ENCODE measurements at regions not wholly inside any gene's neighbourhood (a gene's known extent, or its start where the extent isn't known, plus 50 kb on each side); places are given as distances from the start of the nearest gene placed in this dataset.
"Not testable (repeated sequence)": the region's sequence is repeated elsewhere in the genome, so short reads cannot be mapped to it uniquely, and the experiment has no call there.

DNA sequence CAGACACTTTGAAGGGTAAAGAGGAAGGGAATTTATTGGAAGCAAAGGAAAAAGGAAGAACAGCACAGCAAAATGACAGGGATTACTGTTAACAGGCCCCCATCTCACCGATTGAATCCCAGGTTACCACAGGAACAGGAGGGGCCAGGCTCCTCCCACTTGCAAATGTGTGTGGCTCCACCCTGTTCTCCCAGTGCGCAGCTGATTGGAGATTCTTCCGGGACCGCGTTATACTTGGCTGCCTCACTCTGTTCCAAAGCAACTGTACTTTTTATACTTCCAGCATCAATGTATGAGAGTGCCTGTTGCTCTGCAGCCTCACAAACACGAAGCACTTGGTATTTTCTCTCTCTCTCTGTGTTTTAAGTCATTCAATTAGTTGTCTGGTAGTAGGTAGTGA, 273.6 kb upstream of the MDGA2 start:
- Mint-ChIP-seq H3K27ac (no peak overlapping the region), H3K9me3 (peaks cover 0 to 4% of the 10 kb centered on the region in 2 donors), H3K36me3 (no peaks in the 10 kb centered on the region)
- no peak for DNase-seq (ENCODE audit: low spot score in 2 of 2)
- no peak for ATAC-seq

DNA sequence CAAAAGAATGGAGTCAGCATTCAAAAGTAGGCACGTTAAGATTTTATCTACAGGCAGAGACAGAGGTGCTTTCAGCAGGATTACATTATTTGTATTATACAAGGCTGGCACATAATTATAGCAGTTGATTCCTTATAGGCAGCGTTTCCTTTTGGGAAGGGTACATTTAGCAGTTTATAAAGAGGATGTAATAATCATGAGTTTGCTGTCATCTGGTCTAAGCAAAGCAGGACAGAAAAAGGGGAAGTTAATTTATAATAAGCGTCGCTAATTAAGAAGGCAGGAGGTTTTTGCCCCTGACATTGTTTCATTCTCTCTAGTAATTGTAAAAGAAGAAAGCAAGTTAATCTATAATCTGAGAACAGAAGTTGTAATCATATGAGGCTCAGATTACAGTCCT, 259.9 kb upstream of the MDGA2 start:
- DNase-seq (ENCODE audit: low spot score in 2 of 2): no peak
- H3K9me3 Mint-ChIP-seq: peaks cover 8 to 22% of the 10 kb centered on the region in 2 donors
- no peak for ATAC-seq
- no peak overlapping the region for H3K27ac Mint-ChIP-seq
- no peaks in the 10 kb centered on the region for H3K36me3 Mint-ChIP-seq

DNA sequence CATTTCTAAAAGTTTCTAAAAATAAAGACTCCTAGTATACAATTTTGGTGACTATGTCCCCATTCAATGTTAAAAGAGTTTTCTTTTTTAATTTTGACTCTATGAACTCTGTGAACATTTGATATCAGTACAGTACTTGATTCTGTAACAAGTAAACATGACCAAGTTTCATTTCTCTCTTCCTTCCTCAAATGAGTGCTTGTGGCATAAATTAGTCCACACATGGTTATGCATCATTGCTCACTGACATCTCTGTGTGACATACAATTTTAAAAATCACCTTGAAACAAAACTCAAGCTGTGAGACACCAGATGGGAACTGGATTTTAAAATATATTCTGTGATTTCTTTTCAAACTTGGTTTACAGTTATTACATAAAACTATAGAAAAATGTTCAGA, 253.9 kb upstream of the MDGA2 start:
- H3K36me3 Mint-ChIP-seq: peaks cover 0 to 5% of the 10 kb centered on the region in 2 donors
- no peak for ATAC-seq
- H3K9me3 Mint-ChIP-seq: peaks cover 10 to 23% of the 10 kb centered on the region in 2 donors

DNA sequence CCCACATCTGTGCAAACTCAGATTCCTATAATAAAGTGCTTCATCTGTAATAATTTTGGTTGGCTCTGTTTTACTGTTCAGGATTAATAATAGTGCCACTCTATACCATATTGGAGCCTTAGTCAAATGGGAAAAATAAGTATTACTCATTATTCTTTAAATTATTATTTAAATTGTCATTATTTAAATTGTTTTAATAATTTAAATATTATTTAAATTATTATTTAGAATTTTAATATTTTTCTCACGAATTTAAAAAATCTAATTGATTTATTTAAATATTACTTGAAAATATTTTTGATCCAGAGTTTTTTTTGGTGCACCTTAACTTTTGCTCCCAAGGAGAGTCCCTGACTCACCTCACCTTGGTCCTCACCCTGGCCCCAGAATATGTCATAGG, 245.7 kb upstream of the MDGA2 start:
- no peak overlapping the region for H3K27ac Mint-ChIP-seq
- ATAC-seq: no peak
- no peak for DNase-seq (ENCODE audit: low spot score in 2 of 2)
- peaks cover 3 to 4% of the 10 kb centered on the region in 2 donors for H3K9me3 Mint-ChIP-seq
- H3K36me3 Mint-ChIP-seq: no peaks in the 10 kb centered on the region

More for the DNA sequence above, 253.9 kb upstream of the MDGA2 start:
- H3K27ac Mint-ChIP-seq: no peak overlapping the region
- no peak for DNase-seq (ENCODE audit: low spot score in 2 of 2)

DNA sequence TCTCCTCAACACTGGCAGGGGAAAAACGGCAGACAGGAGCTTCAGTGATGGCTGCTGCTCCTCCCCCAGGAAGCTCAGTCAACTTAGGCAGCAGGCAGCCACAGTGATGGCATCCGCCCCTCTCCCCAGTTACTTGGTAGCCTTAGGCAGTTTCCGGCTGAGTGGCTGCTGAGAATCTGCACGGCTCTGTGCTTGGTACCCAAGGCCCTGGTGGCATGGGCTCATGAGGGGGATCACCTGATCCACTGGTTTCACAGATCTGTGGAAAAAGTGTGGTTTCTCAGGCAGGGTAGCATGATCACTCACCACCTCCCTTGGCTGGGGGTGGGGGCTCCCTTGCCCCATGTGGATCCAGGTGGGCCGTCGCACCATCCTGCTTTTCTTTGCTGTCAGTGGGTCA, 244.6 kb upstream of the MDGA2 start:
- Mint-ChIP-seq H3K27ac (no peak overlapping the region), H3K36me3 (no peaks in the 10 kb centered on the region), H3K9me3 (peaks cover 3 to 8% of the 10 kb centered on the region in 2 donors)
- DNase-seq (ENCODE audit: low spot score in 2 of 2) (no peak), ATAC-seq (no peak)

DNA sequence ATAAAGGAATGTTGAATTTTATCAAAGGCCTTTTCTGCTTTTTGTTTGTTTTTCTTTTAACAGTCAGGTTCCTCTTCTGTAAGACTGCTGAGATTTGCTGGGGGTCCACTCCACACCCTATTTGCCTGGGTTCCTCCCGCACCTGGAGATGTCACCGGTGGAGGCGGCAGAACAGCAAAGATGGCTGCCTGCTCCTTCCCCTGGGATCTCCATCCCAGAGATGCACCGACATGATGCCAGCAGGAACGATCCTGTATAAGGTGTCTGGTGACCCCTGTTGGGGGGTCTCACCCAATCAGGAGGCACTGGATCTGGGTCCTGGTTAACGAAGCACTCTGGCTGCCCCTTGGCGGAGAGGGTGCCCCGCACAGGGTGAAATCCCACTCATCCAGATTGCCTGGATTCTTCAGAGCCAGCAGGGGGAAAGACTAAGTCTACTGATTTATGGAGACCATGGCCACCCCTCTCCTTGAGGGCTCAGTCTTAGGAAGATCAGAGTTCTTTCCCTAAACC, 244.0 kb upstream of the MDGA2 start:
- H3K9me3 Mint-ChIP-seq: peaks cover 3 to 9% of the 10 kb centered on the region in 2 donors
- no peaks in the 10 kb centered on the region for H3K36me3 Mint-ChIP-seq
- no peak overlapping the region for H3K27ac Mint-ChIP-seq
- ATAC-seq (no peak), DNase-seq (ENCODE audit: low spot score in 2 of 2) (no peak)

DNA sequence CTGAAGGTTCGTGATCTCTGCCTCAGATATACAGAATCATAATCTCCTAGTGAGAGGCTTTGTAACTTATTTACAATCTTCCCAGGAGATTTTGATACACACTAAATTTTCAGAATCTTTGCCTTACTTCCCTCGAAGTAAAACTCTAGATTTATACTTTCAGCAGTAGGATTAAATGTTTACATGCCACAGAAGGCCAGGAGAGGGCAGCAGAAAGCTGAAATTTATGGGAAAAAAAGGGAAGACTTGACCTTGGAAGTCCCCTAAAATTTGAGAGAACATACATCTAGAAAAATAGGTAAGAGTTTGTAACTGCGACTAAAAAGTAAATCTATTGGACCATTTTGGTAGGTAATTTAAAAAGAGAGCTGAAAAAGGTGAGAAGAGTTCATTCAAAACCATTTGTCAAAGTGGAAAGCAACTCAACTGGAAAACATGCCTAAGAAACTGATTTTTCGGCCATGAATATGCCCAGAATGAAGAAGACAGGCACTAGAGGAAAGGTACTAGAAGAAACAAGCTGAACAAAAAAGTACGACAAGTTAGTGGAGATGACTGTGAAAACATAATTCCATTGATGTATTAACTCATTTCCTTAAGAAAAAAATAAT, 242.0 kb upstream of the MDGA2 start:
- no peak for DNase-seq (ENCODE audit: low spot score in 2 of 2)

DNA sequence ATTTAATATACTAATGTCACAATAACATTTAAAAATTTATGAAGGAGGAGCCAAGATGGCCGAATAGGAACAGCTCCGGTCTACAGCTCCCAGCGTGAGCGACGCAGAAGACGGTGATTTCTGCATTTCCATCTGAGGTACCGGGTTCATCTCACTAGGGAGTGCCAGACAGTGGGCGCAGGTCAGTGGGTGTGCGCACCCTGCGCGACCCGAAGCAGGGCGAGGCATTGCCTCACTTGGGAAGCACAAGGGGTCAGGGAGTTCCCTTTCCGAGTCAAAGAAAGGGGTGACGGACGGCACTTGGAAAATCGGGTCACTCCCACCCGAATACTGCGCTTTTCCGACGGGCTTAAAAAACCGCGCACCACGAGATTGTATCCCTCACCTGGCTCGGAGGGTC, 225.7 kb upstream of the MDGA2 start:
- H3K36me3 Mint-ChIP-seq; DNase-seq (ENCODE audit: low spot score in 2 of 2); ATAC-seq; H3K27ac Mint-ChIP-seq; H3K9me3 Mint-ChIP-seq: not testable (repeated sequence)

More for the DNA sequence above, 242.0 kb upstream of the MDGA2 start:
- no peak overlapping the region for H3K27ac Mint-ChIP-seq
- peaks cover 3 to 9% of the 10 kb centered on the region in 2 donors for H3K9me3 Mint-ChIP-seq
- H3K36me3 Mint-ChIP-seq: no peaks in the 10 kb centered on the region
- no peak for ATAC-seq

DNA sequence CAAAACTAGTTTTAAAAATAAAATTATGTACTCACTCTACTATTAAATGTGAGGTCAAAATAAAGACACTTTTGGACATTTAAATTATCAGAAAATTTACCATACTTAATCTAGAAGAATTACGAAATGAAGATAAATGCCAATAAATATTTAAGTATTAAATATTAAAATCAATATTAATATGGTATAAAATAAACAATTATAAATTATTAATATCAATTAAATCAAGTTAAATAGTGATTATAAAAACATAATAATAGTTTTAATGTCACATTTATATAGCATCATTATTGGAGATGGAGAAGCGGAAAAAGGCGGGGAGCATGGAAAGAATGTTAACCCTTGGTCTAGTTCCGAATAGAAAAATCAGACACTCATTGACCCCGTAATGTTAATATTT, 224.3 kb upstream of the MDGA2 start:
- Mint-ChIP-seq H3K9me3 (peaks cover 3 to 5% of the 10 kb centered on the region in 2 donors), H3K36me3 (no peaks in the 10 kb centered on the region), H3K27ac (no peak overlapping the region)
- ATAC-seq (no peak), DNase-seq (ENCODE audit: low spot score in 2 of 2) (no peak)

DNA sequence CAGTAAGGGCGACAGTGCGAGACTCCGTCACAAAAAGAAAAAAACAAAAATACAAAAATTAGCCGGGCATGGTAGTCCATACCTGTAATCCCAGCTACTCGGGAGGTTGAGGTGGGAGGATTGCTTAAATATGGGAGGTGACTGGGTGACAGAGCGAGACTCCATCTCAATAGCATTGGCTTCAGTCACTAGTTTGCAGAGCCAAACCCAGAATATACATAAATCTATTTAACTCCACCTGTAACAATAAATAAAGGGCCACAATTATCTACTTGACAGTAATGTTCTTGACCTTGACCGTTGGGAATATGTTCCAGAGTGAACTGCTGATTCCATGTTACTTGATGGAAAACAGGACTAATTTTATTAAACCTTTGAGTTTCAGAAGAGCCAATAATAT, 198.9 kb upstream of the MDGA2 start:
- H3K9me3 Mint-ChIP-seq: peaks cover 9 to 11% of the 10 kb centered on the region in 2 donors
- no peak overlapping the region for H3K27ac Mint-ChIP-seq
- H3K36me3 Mint-ChIP-seq: no peaks in the 10 kb centered on the region
- ATAC-seq (no peak), DNase-seq (ENCODE audit: low spot score in 2 of 2) (no peak)

DNA sequence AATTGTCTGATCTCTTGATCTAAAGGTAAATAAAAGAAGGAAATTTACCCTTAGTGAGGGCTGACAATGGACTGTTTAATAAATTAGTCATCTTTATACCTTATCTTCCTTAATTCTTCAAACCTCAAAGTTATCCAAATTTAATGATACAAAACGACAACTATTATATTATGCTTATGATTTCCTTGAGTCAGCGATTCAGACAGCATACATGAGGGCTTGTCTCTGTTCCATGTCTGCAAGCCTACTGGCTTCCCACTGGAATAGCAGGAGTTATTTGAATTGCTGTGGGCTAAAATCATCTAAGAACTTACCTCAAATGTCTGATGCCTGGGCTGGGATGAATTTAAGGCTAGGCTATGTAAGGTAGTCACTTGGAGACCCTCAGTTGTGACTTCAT, 197.2 kb upstream of the MDGA2 start:
- ATAC-seq: no peak

DNA sequence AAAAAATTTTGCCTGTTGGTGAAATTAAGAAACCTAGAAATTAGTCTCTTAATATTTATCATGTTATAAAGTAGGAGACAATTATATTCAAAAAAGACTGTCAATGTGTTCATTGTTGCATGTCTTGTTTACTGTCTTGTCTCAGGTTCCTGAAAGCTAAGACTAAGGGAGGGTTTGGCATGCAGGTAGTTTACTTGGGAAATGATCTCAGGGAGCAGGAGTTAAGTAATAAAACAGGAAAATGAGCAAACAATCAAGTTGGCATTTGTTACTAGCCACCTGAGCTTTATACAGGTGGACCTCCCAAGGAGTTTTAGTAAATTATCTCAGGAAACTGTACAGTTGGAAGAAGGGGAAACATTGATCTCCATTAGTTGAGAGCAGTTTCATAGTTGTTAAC, 188.0 kb upstream of the MDGA2 start:
- ATAC-seq (no peak), DNase-seq (ENCODE audit: low spot score in 2 of 2) (no peak)
- Mint-ChIP-seq H3K9me3 (peaks cover 7 to 14% of the 10 kb centered on the region in 2 donors), H3K36me3 (no peaks in the 10 kb centered on the region), H3K27ac (no peak overlapping the region)

More for the DNA sequence above, 197.2 kb upstream of the MDGA2 start:
- no peak overlapping the region for H3K27ac Mint-ChIP-seq
- peaks cover 4% of the 10 kb centered on the region in 2 donors for H3K9me3 Mint-ChIP-seq
- H3K36me3 Mint-ChIP-seq: no peaks in the 10 kb centered on the region
- no peak for DNase-seq (ENCODE audit: low spot score in 2 of 2)

DNA sequence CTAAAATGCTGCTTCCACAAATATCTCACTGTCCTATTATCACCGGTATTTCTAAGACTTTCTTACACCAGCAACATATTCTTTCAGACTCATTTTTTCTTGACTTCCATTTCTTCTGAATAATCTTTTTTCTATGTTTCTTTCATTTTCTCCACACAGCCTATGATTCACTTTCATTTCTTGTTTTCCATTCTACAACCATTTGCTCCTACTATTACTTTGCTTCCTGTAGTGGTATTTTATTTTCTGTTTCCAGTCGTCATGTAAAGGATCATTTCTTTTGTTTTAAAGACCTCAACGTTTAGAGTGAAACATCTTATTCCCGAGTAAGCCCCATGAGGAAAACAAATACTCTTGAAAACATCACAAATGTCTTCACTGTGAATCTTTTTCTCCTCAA, 182.2 kb upstream of the MDGA2 start:
- Mint-ChIP-seq H3K9me3 (peaks cover 8 to 17% of the 10 kb centered on the region in 2 donors), H3K36me3 (no peaks in the 10 kb centered on the region), H3K27ac (no peak overlapping the region)
- no peak for ATAC-seq
- no peak for DNase-seq (ENCODE audit: low spot score in 2 of 2)

DNA sequence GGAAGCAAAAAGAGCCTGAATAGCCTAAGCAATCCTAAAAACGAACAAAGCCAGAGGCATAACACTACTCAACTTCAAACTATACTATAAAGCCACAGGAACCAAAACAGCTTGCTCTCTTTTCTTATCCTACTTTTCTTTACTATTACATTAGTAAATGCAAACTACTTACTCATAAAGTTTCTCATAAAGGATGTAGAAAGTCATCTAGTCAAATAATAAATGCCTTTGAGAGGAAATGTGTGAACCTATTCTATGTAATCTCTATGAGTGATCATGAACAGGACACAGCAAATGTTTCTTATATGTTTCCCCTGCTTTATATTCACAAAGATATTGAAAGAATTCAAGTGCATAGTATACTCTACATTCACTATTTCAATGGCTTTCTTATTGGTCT, 176.9 kb upstream of the MDGA2 start:
- Mint-ChIP-seq H3K36me3 (peaks cover 0 to 6% of the 10 kb centered on the region in 2 donors), H3K9me3 (peaks cover 15 to 20% of the 10 kb centered on the region in 2 donors), H3K27ac (no peak overlapping the region)
- ATAC-seq: no peak
- DNase-seq (ENCODE audit: low spot score in 2 of 2): no peak

DNA sequence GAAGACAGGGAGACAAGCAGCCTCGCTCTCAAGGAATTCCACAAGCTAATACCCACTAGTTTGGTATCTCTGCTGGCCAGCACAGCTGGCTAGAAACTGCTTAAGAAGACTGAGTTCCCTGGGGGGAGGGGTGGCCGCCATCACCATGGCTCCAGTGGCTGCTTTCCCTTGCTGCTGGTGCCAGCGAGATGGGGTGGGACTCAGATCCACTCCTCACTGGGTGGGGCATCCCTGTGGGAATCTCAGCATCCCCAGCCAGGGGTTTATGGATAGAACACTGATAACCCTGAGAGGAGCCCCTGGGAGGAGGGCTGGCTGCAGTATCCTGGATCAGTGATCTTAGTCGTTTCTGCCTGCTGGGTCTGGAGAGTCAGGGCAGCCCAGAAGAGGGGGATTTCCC, 170.6 kb upstream of the MDGA2 start:
- ATAC-seq: no peak
- peaks cover 31 to 45% of the 10 kb centered on the region in 2 donors for H3K9me3 Mint-ChIP-seq

DNA sequence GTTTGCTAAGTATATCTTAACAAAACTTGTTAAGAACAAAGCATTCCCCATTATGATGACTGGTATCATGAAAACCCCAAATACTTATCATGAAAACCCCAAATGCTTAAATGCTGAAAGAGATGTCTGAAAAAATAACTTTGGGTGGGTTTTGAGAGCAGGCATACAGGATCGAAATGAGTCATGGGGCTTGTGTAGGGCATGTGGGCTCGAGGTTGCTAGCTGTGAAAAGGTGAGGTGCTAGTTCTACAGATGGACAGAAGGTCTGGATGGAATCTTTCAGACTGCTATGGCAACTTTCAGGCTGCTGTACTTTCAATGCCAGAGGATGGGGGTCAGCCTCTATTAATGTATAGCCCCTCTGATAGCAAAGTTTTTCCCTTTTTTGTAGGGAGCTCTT, 167.8 kb upstream of the MDGA2 start:
- peaks cover 16 to 34% of the 10 kb centered on the region in 2 donors for H3K9me3 Mint-ChIP-seq
- no peak for ATAC-seq
- no peak overlapping the region for H3K27ac Mint-ChIP-seq
- no peak for DNase-seq (ENCODE audit: low spot score in 2 of 2)
- peaks cover 0 to 4% of the 10 kb centered on the region in 2 donors for H3K36me3 Mint-ChIP-seq

More for the DNA sequence above, 170.6 kb upstream of the MDGA2 start:
- no peak overlapping the region for H3K27ac Mint-ChIP-seq
- DNase-seq (ENCODE audit: low spot score in 2 of 2): no peak
- H3K36me3 Mint-ChIP-seq: peaks cover 0 to 10% of the 10 kb centered on the region in 2 donors

DNA sequence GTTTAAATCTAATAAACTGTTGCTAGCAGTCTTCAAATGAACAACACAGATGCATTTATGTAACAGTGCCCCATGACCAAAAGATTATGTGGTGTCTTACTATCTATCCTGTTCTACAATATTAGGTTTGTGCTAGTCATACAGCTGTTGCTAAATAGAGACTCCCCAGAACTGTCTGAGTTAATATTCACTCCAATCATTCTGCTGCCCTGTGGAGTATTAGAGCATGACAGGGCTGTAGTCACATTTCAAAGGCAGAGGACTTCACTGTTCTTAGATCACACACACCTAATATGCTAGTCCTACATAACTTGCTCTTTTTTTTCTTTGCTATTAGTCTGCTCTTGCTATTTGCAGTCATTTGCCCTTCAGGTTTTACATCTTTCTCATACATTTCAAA, 157.6 kb upstream of the MDGA2 start:
- peaks cover 0 to 9% of the 10 kb centered on the region in 2 donors for H3K9me3 Mint-ChIP-seq
- H3K27ac Mint-ChIP-seq: no peak overlapping the region
- no peak for DNase-seq (ENCODE audit: low spot score in 2 of 2)
- no peaks in the 10 kb centered on the region for H3K36me3 Mint-ChIP-seq
- no peak for ATAC-seq

DNA sequence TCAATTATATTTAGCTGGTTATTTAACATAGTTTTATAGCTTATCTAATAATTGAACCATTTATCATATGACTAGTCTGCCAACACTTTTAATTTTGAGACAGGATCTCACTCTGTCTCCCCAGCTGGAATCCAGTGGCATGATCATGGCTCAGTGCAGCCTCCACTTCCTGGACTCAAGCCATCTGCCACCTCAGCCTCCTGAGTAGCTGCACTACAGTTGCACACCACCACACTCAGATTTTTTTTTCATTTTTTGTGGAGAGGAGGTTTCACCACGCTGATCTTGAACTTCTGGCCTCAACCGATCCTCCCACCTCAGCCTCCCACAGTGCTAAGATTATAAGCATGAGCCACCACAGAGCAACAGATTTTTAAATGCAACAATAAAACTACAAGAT, 151.4 kb upstream of the MDGA2 start:
- Mint-ChIP-seq H3K36me3 (no peaks in the 10 kb centered on the region), H3K9me3 (peaks cover 0 to 9% of the 10 kb centered on the region in 2 donors), H3K27ac (no peak overlapping the region)
- ATAC-seq (no peak), DNase-seq (ENCODE audit: low spot score in 2 of 2) (no peak)
